ENCODE measurements at regions not wholly inside any gene's neighbourhood (a gene's known extent, or its start where the extent isn't known, plus 50 kb on each side); places are given as distances from the start of the nearest gene placed in this dataset.
"Not testable (repeated sequence)": the region's sequence is repeated elsewhere in the genome, so short reads cannot be mapped to it uniquely, and the experiment has no call there.

GRCh38 chr5:166784545-166785078, 1506.8 kb upstream of the WWC1 start:
- no peak for DNase-seq (ENCODE audit: low read depth in 2 of 3, low spot score in 2 of 3)

- DNase-seq (ENCODE audit: low read depth in 2 of 3, low spot score in 2 of 3) = no peak
Measured at GRCh38 chr5:166786178-166786577, 1505.3 kb upstream of the WWC1 start.

- no peak for DNase-seq (ENCODE audit: low read depth in 2 of 3, low spot score in 2 of 3)
Measured at GRCh38 chr5:166786889-166787288, 1504.6 kb upstream of the WWC1 start.

- DNase-seq (ENCODE audit: low read depth in 2 of 3, low spot score in 2 of 3) = no peak
Measured at GRCh38 chr5:166788050-166788449, 1503.4 kb upstream of the WWC1 start.

- DNase-seq (ENCODE audit: low read depth in 2 of 3, low spot score in 2 of 3) = no peak
Measured at GRCh38 chr5:166795756-166796155, 1495.7 kb upstream of the WWC1 start.

- no peak for DNase-seq (ENCODE audit: low read depth in 2 of 3, low spot score in 2 of 3)
Measured at GRCh38 chr5:166803058-166803457, 1488.4 kb upstream of the WWC1 start.

- DNase-seq (ENCODE audit: low read depth in 2 of 3, low spot score in 2 of 3) = not testable (repeated sequence)
Measured at GRCh38 chr5:166804223-166804622, 1487.2 kb upstream of the WWC1 start.

GRCh38 chr5:166804693-166805092, 1486.8 kb upstream of the WWC1 start:
- DNase-seq (ENCODE audit: low read depth in 2 of 3, low spot score in 2 of 3) = not testable (repeated sequence)

- DNase-seq (ENCODE audit: low read depth in 2 of 3, low spot score in 2 of 3) = not testable (repeated sequence)
Measured at GRCh38 chr5:166810093-166810658, 1481.3 kb upstream of the WWC1 start.

- no peak for DNase-seq (ENCODE audit: low read depth in 2 of 3, low spot score in 2 of 3)
Measured at GRCh38 chr5:166810721-166811120, 1480.7 kb upstream of the WWC1 start.

- DNase-seq (ENCODE audit: low read depth in 2 of 3, low spot score in 2 of 3) = no peak
Measured at GRCh38 chr5:166823360-166823759, 1468.1 kb upstream of the WWC1 start.

- DNase-seq (ENCODE audit: low read depth in 2 of 3, low spot score in 2 of 3) = no peak
Measured at GRCh38 chr5:166834246-166834645, 1457.2 kb upstream of the WWC1 start.

GRCh38 chr5:166845044-166845443, 1446.4 kb upstream of the WWC1 start:
- DNase-seq (ENCODE audit: low read depth in 2 of 3, low spot score in 2 of 3) = peak in 1 of 3 donors; percentile 47

GRCh38 chr5:166856791-166857190, 1434.7 kb upstream of the WWC1 start:
- no peak for DNase-seq (ENCODE audit: low read depth in 2 of 3, low spot score in 2 of 3)

- peak in 2 of 3 donors; percentile 10 to 69 for DNase-seq (ENCODE audit: low read depth in 2 of 3, low spot score in 2 of 3)
Measured at GRCh38 chr5:166860426-166860825, 1431.0 kb upstream of the WWC1 start.

- DNase-seq (ENCODE audit: low read depth in 2 of 3, low spot score in 2 of 3) = peak in 1 of 3 donors; percentile 46
Measured at GRCh38 chr5:166862581-166862980, 1428.9 kb upstream of the WWC1 start.

- no peak for DNase-seq (ENCODE audit: low read depth in 2 of 3, low spot score in 2 of 3)
Measured at GRCh38 chr5:166865206-166865605, 1426.2 kb upstream of the WWC1 start.

- no peak for DNase-seq (ENCODE audit: low read depth in 2 of 3, low spot score in 2 of 3)
Measured at GRCh38 chr5:166880456-166880855, 1411.0 kb upstream of the WWC1 start.

- DNase-seq (ENCODE audit: low read depth in 2 of 3, low spot score in 2 of 3) = no peak
Measured at GRCh38 chr5:166881802-166882201, 1409.6 kb upstream of the WWC1 start.

GRCh38 chr5:166883016-166883415, 1408.4 kb upstream of the WWC1 start:
- DNase-seq (ENCODE audit: low read depth in 2 of 3, low spot score in 2 of 3) = no peak

GRCh38 chr5:166898166-166898565, 1393.3 kb upstream of the WWC1 start:
- no peak for DNase-seq (ENCODE audit: low read depth in 2 of 3, low spot score in 2 of 3)

- no peak for DNase-seq (ENCODE audit: low read depth in 2 of 3, low spot score in 2 of 3)
Measured at GRCh38 chr5:166899343-166899742, 1392.1 kb upstream of the WWC1 start.

GRCh38 chr5:166904571-166904970, 1386.9 kb upstream of the WWC1 start:
- DNase-seq (ENCODE audit: low read depth in 2 of 3, low spot score in 2 of 3) = no peak

Measured in hematopoietic multipotent progenitor cell (in vitro differentiated cells).